HUES64 (cell line): ENCODE measurements at regions not wholly inside any gene's neighbourhood (a gene's known extent, or its start where the extent isn't known, plus 50 kb on each side); places are given as distances from the start of the nearest gene placed in this dataset.

Experiments
- H3K27ac ChIP-seq: 2 replicates; pipeline ENCODE4 v1.7.0; 2013; ENCODE audit warnings: low read depth, low read length, inconsistent platforms
- H3K27me3 ChIP-seq: 2 replicates; pipeline ENCODE4 v1.6.1; 2013; ENCODE audit warnings: mild to moderate bottlenecking, low read length; ENCODE audit not compliant: insufficient read depth
- H3K36me3 ChIP-seq: 2 replicates; pipeline ENCODE4 v1.6.1; 2013; ENCODE audit warnings: mild to moderate bottlenecking, low read length; ENCODE audit not compliant: insufficient read depth
- H3K4me1 ChIP-seq: 2 replicates; pipeline ENCODE4 v1.6.1; 2013; ENCODE audit warnings: mild to moderate bottlenecking, low read length, moderate library complexity; ENCODE audit not compliant: insufficient read depth
- H3K4me3 ChIP-seq: 2 replicates; pipeline ENCODE4 v1.5.1; 2013; ENCODE audit warnings: mild to moderate bottlenecking, low read length, moderate library complexity
- H3K9ac ChIP-seq: 2 replicates; pipeline ENCODE4 v1.6.1; 2013; ENCODE audit warnings: mild to moderate bottlenecking, low read depth, low read length
- H3K9me3 ChIP-seq: 2 replicates; pipeline ENCODE4 v1.6.1; 2013; ENCODE audit warnings: low read depth, low read length; ENCODE audit not compliant: insufficient read depth
- WGBS: fragments of 150-250, 120-280 bp; methylation state at CpG from one replicate; pipeline ENCODE4 v1.1.7; 2013; ENCODE audit warnings: missing lambda C conversion rate; 5-methylcytosine and 5-hydroxymethylcytosine counted together

DNA sequence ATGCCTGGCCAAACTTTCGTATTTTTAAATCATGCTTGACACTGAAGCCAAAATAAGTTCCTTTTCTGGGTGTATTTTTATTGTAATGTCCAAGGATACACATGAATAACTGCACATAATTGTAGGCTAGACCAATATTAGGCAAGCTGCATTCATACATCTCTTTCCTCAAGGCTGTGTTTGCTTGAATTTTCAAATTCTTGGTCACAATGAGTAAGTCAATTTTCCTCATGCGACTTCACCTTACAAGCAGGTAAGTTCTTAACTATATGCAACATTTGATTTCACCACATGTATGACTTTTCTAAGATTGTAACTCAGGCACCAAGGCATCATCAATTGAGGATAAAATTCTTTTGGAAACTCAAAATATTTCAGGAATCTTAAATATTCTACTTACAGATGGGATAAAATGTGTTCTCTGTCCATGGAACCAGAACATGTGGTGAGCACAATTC lies 112.4 kb upstream of the ZNF217 start:
- WGBS, result 73% methylated on average over 2 of the region's 2 CpGs
- no peak overlapping the region for H3K9ac ChIP-seq
- no peaks in the 10 kb centered on the region for H3K27me3 ChIP-seq
- peak overlapping the region; percentile 7; the same call in 1 of the 2 replicates for H3K27ac ChIP-seq
- no peaks in the 10 kb centered on the region for H3K36me3 ChIP-seq
- H3K4me1 ChIP-seq, result peaks cover 24% of the 10 kb centered on the region
- H3K9me3 ChIP-seq, result no peaks in the 10 kb centered on the region
- no peak overlapping the region for H3K4me3 ChIP-seq

DNA sequence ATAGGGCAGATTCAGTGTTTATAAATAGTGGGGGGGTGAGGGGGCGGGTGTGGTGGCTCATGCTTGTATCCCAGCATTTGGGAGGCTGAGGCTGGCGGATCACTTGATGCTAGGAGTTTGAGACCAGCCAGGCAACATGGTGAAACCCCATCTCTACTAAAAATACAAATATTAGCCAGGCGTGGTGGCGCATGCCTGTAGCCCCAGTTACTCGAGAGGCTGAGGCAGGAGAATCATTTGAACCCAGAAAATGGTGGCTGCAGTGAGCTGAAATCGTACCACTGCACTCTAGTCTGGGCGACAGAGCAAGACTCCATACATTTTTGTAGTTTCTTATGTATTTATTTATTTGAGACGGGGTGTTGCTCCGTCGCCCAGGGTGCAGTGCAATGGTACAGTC lies 109.0 kb upstream of the ZNF217 start:
- no peak overlapping the region for H3K4me3 ChIP-seq
- H3K27ac ChIP-seq, result no peak overlapping the region
- peaks cover 16% of the 10 kb centered on the region for H3K4me1 ChIP-seq
- no peaks in the 10 kb centered on the region for H3K9me3 ChIP-seq
- 98% methylated on average over 10 of the region's 10 CpGs for WGBS
- H3K36me3 ChIP-seq, result no peaks in the 10 kb centered on the region
- H3K9ac ChIP-seq, result no peak overlapping the region
- no peaks in the 10 kb centered on the region for H3K27me3 ChIP-seq

- Histone ChIP-seq H3K9me3 (no peaks in the 10 kb centered on the region), H3K27me3 (no peaks in the 10 kb centered on the region), H3K36me3 (no peaks in the 10 kb centered on the region), H3K9ac (no peak overlapping the region), H3K4me3 (no peak overlapping the region), H3K4me1 (no peaks in the 10 kb centered on the region), H3K27ac (no peak overlapping the region)
Observed at GRCh38 chr20:53699906-53700305, 106.3 kb upstream of the ZNF217 start.

GRCh38 chr20:53699085-53699674 lies 105.5 kb upstream of the ZNF217 start:
- Histone ChIP-seq H3K4me3 (no peak overlapping the region), H3K27me3 (no peaks in the 10 kb centered on the region), H3K9ac (no peak overlapping the region), H3K9me3 (no peaks in the 10 kb centered on the region), H3K27ac (no peak overlapping the region), H3K36me3 (no peaks in the 10 kb centered on the region), H3K4me1 (no peaks in the 10 kb centered on the region)
- WGBS, result 88% methylated on average over 2 of the region's 3 CpGs

- H3K4me3 ChIP-seq, result no peak overlapping the region
- WGBS, result 96% methylated on average over 8 of the region's 10 CpGs
Observed at GRCh38 chr20:53698371-53698978, 104.8 kb upstream of the ZNF217 start.

GRCh38 chr20:53695797-53696527 lies 102.3 kb upstream of the ZNF217 start:
- H3K4me1 ChIP-seq, result no peaks in the 10 kb centered on the region
- no peak overlapping the region for H3K9ac ChIP-seq
- WGBS, result 93% methylated on average over 8 of the region's 8 CpGs
- no peak overlapping the region for H3K4me3 ChIP-seq
- no peaks in the 10 kb centered on the region for H3K36me3 ChIP-seq
- H3K9me3 ChIP-seq, result no peaks in the 10 kb centered on the region
- H3K27ac ChIP-seq, result no peak overlapping the region
- no peaks in the 10 kb centered on the region for H3K27me3 ChIP-seq

More at GRCh38 chr20:53698371-53698978, 104.8 kb upstream of the ZNF217 start:
- Histone ChIP-seq H3K9me3 (no peaks in the 10 kb centered on the region), H3K36me3 (no peaks in the 10 kb centered on the region), H3K27ac (no peak overlapping the region), H3K27me3 (no peaks in the 10 kb centered on the region), H3K9ac (no peak overlapping the region), H3K4me1 (no peaks in the 10 kb centered on the region)

DNA sequence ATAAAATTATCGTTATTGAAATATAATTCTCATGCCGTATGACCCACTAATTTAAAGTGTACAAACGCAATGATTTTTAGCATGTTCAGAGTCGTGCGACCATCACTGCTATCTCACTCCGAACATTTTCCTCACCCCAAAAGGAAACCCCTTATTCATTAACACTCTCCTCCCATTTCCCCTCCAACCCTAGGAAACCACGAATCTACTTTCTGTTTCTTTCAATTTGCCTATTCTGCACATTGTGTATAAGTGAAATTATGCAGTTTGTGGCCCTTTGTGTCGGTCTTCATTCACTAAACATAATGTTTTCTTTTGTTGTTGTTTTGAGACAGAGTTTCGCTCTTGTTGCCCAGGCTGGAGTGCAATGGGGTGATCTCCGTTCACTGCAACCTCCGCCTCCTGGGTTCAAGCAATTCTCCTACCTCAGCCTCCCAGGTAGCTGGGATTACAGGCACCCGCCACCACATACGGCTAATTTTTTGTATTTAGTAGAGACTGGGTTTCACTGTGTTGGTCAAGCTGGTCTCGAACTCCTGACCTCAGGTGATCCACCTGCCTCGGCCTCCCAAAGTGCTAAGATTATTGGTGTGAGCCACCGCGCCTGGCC lies 99.7 kb upstream of the ZNF217 start:
- Histone ChIP-seq H3K4me1 (no peaks in the 10 kb centered on the region), H3K36me3 (no peaks in the 10 kb centered on the region), H3K4me3 (no peak overlapping the region), H3K9ac (no peak overlapping the region), H3K27ac (no peak overlapping the region), H3K9me3 (no peaks in the 10 kb centered on the region), H3K27me3 (no peaks in the 10 kb centered on the region)
- WGBS, result 97% methylated on average over 16 of the region's 17 CpGs

- Histone ChIP-seq H3K36me3 (no peaks in the 10 kb centered on the region), H3K9me3 (no peaks in the 10 kb centered on the region), H3K27me3 (no peaks in the 10 kb centered on the region), H3K9ac (no peak overlapping the region), H3K4me1 (no peaks in the 10 kb centered on the region), H3K27ac (no peak overlapping the region), H3K4me3 (no peak overlapping the region)
- WGBS, result 84% methylated on average over 10 of the region's 10 CpGs
Observed at GRCh38 chr20:53692465-53693067, 98.9 kb upstream of the ZNF217 start.

GRCh38 chr20:53691811-53692192 lies 98.2 kb upstream of the ZNF217 start:
- H3K4me1 ChIP-seq, result no peaks in the 10 kb centered on the region
- H3K27ac ChIP-seq, result no peak overlapping the region
- no peak overlapping the region for H3K4me3 ChIP-seq
- H3K27me3 ChIP-seq, result no peaks in the 10 kb centered on the region
- H3K9ac ChIP-seq, result no peak overlapping the region
- 96% methylated on average over 1 of the region's 1 CpG for WGBS
- no peaks in the 10 kb centered on the region for H3K9me3 ChIP-seq
- no peaks in the 10 kb centered on the region for H3K36me3 ChIP-seq

DNA sequence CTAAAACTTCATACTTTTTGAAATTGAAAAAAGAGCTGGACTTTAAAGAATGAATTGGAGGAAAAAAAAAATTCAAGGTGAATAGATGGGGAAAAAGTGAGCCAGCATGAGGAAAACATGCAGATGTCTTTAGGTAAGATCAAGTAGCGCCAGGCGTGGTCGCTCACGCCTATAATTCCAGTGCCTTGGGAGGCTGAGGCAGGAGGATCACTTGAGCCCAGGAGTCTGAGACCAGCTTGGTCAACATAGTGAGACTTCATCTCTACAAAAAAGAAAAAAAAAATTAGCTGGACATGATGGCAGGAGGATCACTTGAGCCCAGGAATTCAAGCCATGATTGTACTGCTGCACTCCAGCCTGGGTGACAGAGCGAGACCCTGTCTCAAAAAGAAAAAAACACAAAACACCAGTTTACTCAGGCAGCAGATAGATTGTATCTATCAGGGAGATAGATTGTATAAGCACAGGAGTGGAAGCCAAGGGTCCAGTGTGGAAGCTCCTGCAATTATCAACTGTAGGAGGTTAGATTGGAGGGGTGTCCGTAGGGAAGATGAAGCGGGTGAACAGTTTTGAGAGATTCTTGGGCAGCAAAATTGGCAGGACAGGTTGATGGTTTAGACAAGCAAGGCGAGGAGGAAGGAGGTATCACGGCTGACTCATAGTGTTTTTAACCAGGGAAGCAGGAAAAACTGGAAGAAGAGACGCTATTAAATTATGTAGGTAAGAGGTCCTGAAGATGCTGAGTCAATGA lies 97.6 kb upstream of the ZNF217 start:
- Histone ChIP-seq H3K4me3 (no peak overlapping the region), H3K9ac (no peak overlapping the region), H3K36me3 (no peaks in the 10 kb centered on the region), H3K9me3 (no peaks in the 10 kb centered on the region), H3K4me1 (no peaks in the 10 kb centered on the region), H3K27ac (no peak overlapping the region), H3K27me3 (no peaks in the 10 kb centered on the region)
- WGBS, result 94% methylated on average over 10 of the region's 10 CpGs
